ENCODE measurements at regions not wholly inside any gene's neighbourhood (a gene's known extent, or its start where the extent isn't known, plus 50 kb on each side); places are given as distances from the start of the nearest gene placed in this dataset.

DNA sequence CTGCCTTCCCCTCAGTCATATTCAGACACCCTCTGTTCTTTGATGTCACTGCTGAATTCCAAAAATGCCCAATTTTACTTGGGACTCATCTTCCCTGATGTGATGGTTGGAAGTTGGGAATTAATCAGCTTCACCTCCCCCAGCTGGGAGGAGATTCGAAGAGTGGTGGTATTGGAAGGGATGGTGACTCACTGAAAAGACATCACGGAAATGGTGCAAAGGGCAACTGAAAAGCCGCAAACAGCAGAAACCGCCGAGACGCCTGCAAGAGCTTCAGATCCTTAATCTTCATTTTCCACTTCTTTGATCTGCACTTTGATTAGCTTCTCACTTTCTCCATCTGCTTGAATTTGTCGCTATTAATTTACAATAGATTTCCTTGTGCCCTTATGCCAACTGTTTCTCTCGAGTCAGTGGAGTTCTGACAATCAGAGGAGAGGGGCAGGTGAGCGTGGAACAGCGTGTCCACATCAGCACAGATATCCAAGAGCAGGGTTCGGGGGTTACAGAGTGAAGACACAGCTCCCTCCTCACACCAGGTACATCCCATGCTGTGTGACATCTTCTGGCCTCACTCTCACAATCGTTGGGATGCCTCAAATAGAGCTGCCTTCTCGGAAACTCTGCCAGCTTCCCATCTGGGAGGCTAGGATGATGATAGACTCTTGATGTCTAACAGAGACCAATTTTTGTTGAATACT, 325.4 kb downstream of the BRD1 start:
- DNase-seq, result peak; percentile 35

DNA sequence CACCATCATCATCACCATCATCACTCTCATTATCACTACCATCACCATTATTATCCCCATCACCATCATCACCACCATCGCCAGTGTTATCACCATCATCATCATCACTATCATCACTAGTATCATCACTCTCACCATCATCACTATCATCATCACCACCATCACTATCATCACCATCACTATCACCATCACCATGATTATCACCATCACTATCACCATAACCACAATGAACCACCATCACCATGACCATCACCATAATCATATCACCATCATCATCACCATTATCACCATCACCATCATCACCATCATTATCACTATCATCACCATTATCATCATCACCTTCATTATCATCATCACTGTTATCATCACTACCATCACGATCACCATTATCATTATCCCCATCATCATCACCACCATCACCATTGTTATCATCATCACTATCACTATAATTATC, 326.7 kb downstream of the BRD1 start:
- no peak for DNase-seq

DNA sequence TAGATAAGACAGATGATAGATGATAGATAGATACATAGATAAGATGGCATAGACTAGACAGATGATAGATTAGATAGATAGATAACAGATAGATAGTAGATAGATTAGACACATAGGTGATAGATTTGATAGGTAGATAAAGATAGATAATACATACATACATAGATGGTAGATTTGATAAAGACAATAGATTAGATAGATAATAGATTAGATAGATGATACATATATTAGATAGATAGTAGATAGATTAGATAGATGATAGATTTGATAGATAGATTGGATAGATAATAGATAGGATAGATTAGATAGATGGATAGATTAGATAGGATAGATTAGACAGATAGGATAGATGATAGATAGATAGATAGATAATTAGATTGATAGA, 327.6 kb downstream of the BRD1 start:
- DNase-seq, result no peak

DNA sequence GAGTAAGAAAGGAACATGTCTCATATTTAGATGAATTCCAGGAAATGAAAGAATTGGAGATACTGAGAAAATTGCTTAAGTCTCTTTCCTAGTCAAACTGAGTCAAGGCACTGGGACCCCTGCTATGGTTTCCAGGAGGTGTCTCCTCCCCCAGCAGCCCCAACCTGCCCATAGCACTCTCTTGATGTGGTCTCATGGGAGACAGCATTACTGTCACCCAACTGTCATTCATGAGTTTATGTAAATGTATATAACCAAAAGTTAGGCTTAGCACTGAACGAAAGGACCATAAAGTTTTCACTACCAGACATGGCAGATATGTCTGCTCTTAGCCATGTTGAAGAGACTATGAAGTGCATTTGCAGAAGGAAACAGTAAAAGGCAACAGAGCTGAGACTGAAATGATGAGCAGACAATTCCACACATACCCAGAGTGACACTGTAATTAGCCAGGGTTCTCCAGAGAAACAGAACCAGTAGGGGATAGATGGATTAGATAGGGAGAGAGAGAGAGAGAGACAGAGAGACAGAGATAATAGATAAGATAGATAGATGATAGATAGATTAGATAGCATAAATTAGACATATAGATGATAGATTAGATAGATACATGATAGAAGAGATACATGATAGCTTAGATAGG, 328.1 kb downstream of the BRD1 start:
- DNase-seq, result no peak

DNA sequence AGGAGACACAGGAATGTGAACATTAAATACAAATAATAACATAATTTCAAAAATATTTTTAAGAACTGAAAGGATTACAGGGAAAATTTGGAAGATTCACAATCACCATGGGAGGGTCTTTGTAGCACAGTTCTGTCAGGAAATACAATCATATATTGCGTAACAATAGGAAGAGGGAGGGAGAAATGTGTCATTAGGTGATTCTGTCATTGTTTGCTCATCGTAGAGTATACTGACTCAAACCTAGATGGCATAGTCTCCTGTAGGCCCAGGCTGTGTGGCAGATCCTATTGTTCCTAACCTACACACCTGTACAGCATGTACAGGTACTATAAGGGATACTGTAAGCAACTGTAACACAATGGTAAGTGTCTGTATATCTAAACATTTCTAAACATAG, 330.4 kb downstream of the BRD1 start:
- DNase-seq, result no peak

DNA sequence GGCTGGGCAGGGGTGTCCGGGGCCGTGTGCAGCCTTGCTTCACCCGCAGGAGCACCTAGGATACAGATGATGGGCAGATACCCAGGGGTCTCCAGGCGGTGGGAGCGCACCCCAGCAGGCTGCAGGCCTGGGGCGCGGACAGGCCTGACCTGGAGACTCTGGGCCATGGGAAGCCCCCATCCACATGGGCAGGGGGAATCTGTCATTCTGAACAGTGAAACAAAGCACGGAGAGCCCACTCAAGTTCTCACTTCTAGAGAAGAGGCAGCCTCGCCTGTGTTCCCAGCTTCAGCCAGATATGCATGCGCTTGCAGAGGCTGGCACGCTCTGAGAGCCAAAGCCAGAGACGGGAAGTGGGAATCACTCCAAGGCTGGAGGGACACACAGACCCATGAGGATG, 333.1 kb downstream of the BRD1 start:
- no peak for DNase-seq

DNA sequence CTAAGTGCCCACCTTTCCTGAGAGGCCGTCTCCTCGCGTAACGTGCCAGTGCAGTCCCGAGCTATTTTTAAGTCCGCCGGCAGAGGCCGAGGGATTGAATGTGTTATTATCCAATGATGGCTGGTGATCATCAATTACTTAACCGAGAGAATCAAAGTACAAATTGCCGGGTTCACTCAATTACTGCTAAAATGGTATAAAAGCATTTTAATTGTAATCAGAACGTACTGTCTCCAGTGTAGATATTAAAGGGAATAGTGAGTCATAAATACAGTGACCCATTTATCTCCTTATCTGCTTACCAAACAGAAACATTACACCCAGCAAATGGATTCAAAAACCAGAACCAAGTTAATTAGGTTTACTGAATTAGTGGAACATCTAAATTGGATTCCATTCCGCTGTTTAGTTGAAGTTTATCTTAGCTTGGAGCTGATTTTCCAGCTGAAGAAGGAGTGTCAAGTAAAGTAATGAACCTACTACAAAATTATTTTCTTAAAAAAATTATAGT, 334.9 kb downstream of the BRD1 start:
- no peak for DNase-seq

DNA sequence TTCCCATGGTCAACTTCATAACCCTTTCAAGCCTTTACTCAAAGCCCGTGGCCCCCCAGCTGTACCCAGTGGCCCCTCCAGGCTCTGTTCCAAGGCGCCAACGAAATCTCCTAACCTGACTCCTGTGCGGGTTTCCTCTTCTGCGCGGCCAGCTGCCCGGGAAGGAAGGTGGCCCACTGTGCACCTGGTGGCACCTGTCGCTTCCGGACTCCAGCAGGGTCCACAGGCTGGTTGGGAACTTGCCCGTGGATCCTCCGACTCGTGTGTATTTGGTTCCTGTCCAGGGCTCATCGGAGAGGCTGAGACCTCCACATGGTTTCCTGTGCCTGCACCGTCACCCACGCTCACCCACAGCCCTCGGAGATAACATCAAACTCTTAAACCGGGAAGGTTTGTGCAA, 335.4 kb downstream of the BRD1 start:
- no peak for DNase-seq

DNA sequence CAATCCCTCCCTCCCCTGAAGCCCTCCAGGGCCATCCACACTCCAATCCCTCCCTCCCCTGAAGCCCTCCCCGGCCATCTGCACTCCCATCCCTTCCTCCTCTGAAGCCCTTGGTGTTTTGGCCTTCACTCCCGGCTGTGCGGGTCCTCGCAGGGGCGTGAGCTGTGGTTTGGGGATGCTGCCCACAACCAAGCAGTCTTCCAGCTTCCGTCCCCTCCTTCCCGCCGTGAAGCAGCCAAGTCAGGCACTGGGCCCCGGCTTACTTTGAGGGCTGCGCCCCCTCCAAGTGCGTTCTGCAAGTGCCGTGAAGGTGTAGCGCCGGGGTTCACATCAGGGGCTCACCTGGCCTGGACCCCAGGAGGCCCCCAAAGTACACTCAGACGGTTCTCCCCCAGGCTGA, 335.9 kb downstream of the BRD1 start:
- DNase-seq, result no peak

DNA sequence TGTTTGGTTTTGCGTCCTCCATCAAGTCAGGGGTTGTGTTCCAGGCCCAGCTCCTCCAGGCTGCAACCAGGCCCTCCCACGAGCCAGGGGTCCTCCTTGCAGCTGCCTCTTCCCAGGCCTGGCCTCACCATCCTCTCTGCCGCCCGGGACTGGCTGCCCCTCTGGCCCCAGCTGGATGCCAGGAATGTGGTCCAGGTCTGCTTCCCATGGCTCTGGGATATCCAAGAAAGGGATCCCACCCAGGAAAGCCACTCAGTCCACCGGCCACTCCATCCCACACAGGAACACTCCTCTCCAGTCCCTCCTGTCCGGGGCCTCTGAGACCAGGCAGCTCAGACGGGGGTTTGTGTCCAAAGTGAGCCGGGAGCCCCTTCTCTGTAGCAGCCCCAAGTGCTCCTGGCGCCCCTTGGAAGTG, 336.4 kb downstream of the BRD1 start:
- no peak for DNase-seq

DNA sequence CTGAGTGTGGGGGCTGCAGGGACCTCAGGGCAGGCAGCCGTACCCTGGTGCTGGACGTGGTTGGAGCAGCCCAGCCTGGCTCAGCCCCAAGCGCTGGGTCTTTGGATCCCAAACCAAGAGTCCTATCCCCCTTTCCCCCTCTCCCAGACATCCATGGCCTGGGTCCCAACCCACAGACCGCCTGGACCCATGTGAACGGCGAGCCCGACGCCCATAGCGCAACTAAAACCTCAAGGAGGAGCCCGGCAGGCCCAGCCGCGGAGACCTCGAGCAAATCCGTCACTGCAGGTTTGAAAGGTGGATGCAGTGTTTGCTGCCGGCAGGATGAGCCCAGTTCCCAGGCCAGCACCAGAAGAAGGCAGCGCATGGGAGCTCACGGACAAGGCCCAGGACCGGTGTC, 337.0 kb downstream of the BRD1 start:
- no peak for DNase-seq

DNA sequence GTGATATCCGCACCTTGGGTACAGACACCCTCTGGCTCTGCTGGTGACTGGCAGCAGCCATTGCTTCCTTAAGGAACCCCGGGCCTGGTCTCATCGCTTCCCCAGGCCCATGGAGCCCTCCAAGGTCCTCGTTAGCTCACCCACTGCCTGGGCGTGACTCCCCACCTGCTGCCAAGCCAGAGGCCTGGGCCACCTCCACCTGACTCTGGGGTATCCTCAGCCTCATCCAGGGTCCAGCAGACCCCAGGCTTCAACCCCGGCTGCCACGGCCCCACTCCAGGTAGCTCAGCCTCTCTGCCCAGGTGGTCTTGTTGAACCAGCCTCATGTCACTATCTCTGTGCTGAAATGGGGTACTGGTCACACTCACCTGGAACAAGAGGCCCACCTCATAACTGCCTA, 337.9 kb downstream of the BRD1 start:
- no peak for DNase-seq

DNA sequence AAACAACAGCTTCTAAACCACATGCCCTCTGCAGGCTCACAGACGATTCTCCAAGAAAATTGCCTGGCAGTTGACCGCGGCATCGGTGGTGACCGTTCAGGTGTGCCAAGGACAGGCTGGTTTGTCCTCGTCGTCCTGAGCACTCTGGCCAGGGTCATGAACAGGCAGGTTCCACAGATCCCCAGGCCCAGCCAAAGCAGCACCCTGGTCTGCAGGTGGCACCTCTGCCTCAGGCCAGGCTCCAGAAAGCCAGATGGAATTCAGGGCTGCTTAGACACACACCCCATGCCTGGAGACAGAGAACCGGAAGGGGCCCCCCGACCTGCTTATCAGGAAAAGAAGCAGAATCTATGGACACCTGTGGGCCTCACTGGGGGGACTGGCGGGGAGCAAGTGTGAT, 338.7 kb downstream of the BRD1 start:
- DNase-seq, result no peak

DNA sequence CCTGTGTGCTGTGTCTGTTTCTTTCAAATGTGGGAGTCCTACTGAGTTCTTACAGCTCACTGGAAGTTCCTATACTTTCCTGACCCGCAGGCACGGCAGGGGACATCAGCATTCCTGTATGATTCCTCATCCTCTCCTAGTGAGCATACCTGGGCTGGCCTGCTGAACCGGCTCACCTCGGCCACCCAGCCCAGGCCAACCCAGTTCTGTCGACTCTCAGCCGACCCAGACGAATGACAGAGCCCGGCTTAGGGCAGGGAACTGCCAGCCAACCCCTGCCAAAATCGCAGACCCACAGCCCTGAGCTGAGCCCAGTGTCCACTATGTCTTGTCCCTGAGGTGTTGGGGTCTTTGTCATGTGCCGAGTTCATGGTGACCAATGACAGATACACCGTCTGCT, 339.7 kb downstream of the BRD1 start:
- no peak for DNase-seq

DNA sequence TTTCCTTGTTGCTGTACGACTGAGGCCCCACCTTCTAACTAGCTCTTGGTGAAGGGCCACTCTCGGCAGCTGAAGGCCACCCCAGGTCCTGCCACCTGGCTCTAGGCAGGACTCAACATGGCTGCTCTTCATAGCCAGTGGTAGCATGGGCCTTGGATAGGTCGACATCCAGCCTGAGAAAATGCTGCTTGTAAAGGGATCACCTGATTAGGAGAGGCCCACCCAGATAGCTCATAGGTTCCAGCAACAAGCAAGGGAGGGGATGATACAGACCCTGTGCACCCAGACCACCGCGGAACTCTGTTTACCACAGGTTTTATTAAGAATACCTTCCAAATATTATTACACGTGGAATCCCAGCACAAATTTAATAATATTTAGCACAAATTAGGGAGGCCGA, 341.4 kb downstream of the BRD1 start:
- DNase-seq, result no peak

DNA sequence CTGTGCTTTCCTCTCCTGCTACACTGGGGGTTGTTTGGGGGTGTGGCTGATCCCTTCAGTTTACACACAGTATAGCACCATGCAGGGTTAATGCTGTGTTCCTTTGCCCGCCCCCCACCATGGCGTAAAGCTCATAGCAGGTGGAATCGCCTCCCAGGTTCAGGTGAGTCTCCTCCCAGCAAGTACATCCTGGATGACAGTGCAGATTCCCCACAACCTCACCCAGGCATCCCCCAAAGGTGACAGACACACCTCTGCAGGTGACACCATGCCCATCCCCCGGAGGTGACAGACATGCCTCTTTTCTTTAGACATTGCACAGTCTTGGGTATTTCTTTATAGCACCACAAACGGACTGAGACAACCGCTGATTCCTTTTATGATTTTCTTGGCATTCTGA, 343.7 kb downstream of the BRD1 start:
- DNase-seq, result no peak

DNA sequence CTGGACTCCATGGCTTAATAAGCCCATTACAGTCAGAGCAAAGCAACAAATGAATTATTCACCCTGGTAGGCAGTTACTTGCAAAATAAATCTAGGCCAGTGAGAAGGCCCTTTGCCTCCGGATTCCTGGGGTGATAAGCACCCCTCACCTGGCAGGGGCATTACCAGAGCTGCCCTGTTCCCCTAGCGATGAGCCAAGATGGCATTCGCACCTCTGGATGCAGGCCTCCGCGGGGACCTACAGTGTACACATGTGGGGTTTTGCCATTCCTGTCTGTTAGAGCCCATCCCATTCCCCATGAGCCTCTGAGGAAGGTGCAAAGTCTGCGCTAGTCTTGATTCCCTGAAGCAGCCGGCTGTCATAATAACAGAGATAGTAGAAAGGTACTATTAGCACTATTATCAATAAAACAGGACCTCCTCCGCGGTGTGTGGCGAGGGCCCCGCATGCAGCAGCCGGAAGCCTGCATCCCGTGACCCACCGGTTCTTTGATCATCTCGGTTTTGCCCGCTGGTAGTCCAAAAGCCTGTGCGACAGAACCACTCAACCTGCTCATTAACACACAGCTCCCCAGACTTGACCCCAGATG, 344.3 kb downstream of the BRD1 start:
- no peak for DNase-seq

DNA sequence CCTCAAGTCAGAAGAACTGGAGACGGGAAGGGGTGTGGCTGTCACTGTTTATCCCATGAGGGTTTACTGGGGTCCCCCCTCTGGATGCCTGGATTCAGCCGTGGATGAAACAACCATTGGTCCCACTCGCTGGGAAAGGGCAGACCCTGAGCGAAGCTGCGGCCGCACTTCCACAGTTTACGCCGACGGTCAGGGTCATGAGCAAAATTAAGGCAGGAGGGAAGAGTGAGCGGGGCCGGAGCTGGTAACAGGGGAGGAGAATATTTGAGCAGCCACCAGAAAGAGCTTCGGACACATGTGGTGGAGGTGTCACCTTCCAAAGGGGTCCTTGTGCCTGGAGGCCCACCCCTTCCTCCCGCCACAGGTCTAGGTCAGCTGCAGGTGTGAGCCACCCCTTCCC, 344.9 kb downstream of the BRD1 start:
- no peak for DNase-seq

DNA sequence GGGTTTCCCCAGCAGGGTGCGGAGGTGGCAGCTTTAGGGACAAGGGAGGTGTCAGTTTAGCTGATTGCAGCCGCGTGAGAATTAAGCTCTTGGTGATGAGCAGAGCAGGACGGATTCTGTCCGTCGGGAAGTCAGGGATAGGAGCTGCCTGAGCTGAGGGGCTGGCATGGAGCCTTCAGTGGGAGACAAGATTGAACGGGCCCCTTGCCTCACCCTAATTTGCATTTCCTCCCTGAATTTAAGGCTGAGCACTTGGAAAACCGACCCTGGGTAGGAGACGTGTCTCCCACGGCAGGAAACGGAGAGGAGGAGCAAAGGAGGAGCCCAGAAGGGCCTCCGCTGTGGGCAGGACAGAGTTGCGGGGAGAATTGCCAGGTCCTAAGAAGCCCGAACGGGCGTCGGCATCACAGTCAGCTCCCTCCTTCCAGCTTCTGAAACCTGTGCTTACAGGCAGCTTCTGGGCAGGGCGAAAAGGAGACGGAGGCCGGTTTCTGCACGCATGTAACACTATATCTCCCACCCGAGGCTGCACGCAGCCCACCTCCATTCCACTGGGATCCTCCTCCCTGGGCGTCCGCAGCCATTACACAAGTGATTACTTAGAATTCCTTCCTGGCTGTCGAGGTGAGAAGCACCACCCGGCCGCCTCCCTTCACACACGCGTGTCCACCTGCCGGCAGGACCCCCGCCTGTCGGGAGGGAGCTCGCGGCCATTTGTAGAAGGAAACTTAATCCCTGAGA, 345.8 kb downstream of the BRD1 start:
- DNase-seq, result no peak

DNA sequence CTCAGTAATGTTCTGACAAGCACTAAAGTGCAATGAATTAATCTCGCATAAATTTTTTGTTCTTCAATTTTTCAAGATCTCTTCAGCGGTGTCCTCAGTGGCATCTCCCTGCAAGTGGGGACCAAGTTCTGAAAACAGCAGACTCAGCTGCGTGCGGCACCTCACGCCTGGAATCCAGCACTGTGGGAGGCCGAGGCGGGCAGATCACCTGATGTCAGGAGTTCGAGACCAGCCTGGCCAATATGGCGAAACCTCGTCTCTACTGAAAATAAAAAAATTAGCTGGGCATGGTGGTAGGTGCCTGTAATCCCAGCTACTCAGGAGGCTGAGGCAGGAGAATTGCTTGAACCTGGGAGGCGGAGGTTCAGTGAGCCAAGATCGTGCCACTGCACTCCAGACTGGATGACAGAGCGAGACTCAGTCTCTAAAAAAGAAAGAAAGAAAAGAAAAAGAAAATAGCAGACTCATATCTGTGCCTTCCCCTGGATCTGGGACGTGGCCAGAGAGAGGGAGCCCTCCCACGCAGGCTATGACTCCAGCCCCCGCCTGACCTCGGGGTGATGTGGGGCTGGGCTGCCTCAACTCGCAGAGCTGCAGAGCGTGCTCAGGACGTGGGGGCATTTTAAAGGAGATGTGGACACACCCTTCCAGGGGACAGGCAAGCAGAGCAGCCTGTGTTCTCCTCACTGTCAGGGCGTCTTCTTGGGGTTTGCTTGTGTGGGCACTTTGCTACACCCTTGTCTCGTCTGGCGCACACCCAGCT, 346.6 kb downstream of the BRD1 start:
- no peak for DNase-seq

DNA sequence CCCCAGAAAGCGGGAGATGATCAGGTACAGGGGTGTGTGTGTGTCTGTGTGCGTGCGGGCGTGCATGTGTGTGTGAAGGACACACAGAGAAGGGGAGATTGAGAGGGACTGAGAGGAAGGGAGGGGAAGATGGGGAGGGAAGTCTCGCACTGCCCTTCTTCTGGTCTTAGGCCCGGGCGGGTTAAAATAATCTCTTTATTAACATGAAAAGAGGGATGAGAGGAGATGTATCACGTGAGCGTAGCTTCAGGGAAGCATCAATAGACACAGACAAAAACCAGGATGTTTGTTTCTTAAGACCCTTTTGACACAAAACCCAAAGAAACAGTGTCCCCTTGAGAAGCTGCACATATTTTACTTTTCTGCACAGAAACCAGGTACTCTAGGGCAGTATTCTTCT, 347.3 kb downstream of the BRD1 start:
- no peak for DNase-seq

DNA sequence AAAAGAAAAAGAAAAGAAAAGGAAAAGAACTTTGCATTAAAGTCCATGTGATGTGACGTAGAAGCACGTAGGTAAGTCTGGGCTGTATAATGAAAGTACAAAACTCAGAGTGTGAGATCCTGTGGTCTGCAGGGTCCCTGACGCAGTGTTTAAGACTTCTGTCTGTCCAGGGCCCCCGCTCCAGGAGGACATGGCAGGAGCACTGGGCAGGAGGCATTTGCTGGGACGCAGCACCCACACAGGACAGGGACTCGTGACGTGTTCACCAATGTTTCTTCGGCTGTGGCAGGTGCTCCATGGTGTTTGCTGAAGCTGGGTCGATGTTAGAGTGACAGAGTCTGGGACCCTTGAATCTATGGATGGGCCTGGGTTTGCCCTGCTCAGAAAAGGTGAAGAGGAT, 348.1 kb downstream of the BRD1 start:
- DNase-seq, result no peak
